C4-2B (cell line): ENCODE measurements at regions not wholly inside any gene's neighbourhood (a gene's known extent, or its start where the extent isn't known, plus 50 kb on each side); places are given as distances from the start of the nearest gene placed in this dataset.
"Not testable (repeated sequence)": the region's sequence is repeated elsewhere in the genome, so short reads cannot be mapped to it uniquely, and the experiment has no call there.

Source experiments
- H3K27ac ChIP-seq: fragments of 450-650 bp; 2 replicates; pipeline ENCODE4 v1.5.1; 2017
- ZFX ChIP-seq: fragments of 450-650 bp; IDR thresholded peaks from 2 replicates; pipeline ENCODE4 v1.6.1; 2017
- TF ChIP-seq, protein P1 (sequence below): fragments of 450-650 bp; conservative IDR thresholded peaks from 2 replicates; pipeline ENCODE4 v1.5.1; 2017; ENCODE audit warnings: mild to moderate bottlenecking

DNA sequence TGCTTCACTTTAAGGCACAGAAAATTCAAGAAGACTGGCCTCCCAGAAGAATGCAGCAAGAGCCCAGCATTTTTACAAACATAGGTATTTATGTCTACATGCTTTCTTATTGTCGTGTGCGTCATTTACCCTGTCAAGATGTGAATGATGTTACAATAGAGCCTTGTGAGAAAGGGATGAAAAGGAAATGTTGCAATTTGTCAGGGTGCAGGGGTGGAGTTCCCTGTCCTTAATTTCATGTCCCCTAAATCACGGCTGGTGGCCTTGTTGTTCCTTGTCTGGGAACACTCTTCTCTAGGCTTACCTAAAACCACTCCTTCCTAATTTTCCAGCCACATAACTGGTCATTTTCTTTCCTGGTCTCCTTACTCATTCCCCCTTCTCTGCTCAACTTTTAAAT is 194.2 kb downstream of the TXNL1 start:
- TF ChIP-seq ZFX = no peak
- TF ChIP-seq, protein P1, sequence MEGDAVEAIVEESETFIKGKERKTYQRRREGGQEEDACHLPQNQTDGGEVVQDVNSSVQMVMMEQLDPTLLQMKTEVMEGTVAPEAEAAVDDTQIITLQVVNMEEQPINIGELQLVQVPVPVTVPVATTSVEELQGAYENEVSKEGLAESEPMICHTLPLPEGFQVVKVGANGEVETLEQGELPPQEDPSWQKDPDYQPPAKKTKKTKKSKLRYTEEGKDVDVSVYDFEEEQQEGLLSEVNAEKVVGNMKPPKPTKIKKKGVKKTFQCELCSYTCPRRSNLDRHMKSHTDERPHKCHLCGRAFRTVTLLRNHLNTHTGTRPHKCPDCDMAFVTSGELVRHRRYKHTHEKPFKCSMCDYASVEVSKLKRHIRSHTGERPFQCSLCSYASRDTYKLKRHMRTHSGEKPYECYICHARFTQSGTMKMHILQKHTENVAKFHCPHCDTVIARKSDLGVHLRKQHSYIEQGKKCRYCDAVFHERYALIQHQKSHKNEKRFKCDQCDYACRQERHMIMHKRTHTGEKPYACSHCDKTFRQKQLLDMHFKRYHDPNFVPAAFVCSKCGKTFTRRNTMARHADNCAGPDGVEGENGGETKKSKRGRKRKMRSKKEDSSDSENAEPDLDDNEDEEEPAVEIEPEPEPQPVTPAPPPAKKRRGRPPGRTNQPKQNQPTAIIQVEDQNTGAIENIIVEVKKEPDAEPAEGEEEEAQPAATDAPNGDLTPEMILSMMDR = no peak
- no peak overlapping the region for H3K27ac ChIP-seq

DNA sequence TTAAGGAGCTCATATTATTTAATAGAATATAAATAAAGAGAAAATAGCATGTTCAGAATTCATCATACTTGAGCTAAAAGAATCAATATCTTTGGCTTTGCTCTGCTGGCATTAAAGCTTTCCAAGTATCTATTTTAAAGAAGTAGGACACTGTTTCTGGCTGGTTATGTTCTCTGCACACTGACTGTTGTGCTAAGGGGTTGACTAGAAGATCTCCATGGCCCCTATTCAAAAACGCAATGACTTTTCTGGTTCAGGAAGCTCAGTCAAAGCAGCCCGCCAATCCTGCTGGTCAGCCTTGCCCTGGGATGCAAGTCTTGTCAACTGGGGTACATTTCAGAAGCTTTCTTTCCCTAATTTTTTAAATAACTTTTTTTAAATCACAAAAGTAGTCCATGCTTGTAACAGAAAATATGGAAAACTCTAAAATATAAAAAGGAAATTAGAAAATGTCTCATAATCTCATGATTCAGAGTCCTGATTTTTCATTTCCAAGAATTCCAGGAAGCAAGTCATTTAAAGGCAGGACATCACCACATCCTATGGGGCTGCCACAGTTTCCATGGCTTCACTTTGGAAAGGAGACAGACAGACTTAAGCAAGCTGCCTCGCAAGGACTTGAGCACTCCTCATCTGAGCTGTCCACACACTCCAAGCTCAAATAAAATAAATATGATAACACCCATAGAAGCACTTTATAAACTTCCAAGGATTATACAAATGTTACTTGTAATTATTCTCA is 195.1 kb downstream of the TXNL1 start:
- no peak overlapping the region for H3K27ac ChIP-seq
- no peak for TF ChIP-seq ZFX
- TF ChIP-seq, protein P1 = no peak

DNA sequence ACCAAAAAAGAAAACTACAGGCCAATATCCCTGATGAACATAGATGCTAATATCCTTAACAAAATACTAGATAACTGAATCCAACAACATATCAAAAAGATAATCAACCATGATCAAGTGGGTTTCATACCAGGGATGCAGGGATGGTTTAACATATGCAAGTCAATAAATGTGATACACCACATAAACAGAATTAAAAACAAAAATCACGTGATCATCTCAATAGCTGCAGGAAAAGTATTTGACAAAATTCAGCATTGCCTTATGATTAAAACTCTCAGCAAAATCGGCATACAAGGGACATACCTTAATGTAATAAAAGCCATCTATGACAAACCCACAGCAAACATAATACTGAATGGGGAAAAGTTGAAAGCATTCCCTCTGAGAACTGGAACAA is 199.9 kb downstream of the TXNL1 start:
- H3K27ac ChIP-seq = not testable (repeated sequence)

DNA sequence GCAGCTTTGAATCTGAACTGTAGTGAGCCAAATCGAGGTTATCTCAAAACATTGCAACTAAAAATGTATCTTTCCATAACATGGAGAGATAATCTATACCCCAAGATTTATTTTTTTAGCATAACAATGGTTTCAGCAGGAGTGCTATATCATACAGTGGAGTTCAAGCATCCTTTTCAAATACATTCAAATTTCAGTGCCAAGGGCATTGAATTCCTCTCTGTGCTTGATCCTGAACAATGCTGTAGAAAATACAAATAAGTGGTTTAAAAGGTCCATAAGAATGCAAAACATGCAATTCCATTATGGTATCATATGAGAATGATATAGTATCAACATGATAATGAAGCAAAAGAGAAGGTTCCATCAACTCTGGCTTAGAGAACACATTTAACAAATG is 201.7 kb downstream of the TXNL1 start:
- TF ChIP-seq ZFX = no peak
- TF ChIP-seq, protein P1 = no peak
- H3K27ac ChIP-seq = no peak overlapping the region

DNA sequence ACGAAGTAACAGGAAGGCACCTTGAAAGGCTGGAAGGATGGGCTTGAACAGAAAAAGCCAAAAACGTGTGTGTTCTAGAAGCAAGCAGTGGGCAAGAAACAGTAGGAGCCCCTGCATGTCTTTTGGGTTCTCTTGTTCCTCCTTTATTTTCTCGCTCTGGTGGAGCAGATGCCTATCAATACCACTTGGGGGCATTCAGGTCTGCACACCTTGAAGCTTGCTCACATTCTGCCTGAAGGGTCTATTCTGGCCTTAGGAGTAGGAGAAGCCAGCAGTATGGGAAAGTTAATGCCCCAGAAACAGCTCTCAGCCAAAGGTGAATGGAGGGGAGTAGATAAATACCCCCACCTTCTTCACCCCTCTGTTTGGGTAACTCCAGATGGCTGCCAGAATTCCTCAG is 204.5 kb downstream of the TXNL1 start:
- TF ChIP-seq ZFX = no peak
- TF ChIP-seq, protein P1 = no peak
- H3K27ac ChIP-seq = no peak overlapping the region

DNA sequence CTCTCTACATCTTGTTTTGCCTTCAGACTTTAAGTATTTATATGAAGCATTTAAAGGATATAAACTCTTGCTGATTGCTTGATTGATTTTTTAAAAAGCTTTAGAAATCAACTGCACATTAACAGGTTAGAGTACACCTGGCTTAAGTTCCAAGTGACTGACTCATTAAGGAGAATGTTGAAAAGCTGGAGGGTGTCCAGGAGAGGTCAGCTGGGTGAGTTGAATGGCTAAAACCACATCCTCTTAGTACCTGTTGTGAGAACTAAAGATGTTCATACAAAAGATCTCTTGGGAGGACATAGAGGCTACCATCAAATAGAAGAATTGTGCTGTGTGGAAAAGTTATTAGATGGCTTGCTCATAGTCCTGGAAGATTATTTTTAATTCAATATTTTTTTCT is 206.8 kb downstream of the TXNL1 start:
- no peak overlapping the region for H3K27ac ChIP-seq
- no peak for TF ChIP-seq ZFX
- TF ChIP-seq, protein P1 = no peak

DNA sequence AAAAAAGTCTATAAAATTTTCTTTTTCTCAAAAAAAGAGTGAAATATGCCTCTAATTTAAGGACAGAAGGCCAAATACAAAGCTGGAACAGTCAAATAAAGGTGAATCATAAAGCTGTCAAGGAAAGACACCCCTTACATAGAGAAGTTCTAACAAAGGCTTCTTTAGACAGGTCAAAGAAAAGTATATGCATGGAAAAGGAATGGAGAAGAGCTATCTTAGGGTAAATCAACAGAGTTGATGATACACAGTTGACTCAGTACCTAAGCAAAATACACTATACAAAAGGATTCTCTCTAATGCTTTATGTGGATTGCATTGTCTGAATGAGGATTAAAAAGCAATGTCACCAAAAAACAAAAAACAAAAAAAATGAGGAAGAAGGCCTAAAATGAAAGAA is 214.8 kb downstream of the TXNL1 start:
- H3K27ac ChIP-seq = no peak overlapping the region
- TF ChIP-seq, protein P1 = no peak
- TF ChIP-seq ZFX = no peak

DNA sequence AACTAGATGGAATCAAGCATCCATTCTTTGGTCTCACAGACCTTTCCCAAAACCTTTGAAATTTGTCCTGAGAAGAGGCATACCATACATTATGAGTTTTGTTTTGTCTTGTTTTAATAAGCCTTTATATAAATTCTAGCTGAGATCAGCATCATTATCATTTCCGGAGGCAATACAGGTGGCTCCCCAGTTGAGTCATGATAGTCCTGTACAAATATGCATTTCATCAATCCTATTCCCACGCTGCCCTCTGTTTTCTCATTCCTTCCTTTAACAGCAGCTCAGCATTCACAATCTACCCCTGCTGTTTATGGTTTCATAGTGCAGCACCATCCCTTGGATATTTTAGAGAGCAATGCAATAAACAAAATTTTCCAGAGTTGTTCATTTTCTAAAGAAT is 216.7 kb downstream of the TXNL1 start:
- H3K27ac ChIP-seq = no peak overlapping the region
- TF ChIP-seq ZFX = no peak
- TF ChIP-seq, protein P1 = no peak

DNA sequence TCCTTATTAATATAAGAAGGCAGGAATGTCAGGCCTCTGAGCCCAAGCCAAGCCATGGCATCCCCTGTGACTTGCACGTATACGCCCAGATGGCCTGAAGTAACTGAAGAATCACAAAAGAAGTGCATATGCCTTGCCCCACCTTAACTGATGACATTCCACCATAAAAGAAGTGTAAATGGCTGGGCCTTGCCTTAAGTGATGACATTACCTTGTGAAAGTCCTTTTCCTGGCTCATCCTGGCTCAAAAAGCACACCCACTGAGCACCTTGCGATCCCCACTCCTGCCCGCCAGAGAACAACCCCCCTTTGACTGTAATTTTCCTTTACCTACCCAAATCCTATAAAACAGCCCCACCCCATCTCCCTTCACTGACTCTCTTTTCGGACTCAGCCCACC is 217.5 kb downstream of the TXNL1 start:
- not testable (repeated sequence) for H3K27ac ChIP-seq
